WTC11 (cell line): ENCODE measurements at regions not wholly inside any gene's neighbourhood (a gene's known extent, or its start where the extent isn't known, plus 50 kb on each side); places are given as distances from the start of the nearest gene placed in this dataset.

Experiments
- ATF3 ChIP-seq: sonication (generic); formaldehyde crosslinking; conservative IDR thresholded peaks from 2 replicates; pipeline ENCODE4 v1.8.1; 2022; ENCODE audit warnings: mild to moderate bottlenecking, missing genetic modification reagents
- CDX4 ChIP-seq: fragments of 250-450 bp; sonication (Bioruptor Pico); IDR thresholded peaks from 2 replicates; pipeline ENCODE4 v1.9.0; 2021; ENCODE audit warnings: moderate library complexity, mild to moderate bottlenecking, inconsistent platforms, borderline replicate concordance
- CTCF ChIP-seq: fragments of 200-600 bp; IDR thresholded peaks from 2 replicates; pipeline ENCODE4 v1.8.0; 2022; ENCODE audit warnings: antibody characterized with exemption
- E2F1 ChIP-seq: sonication (generic); formaldehyde crosslinking; IDR thresholded peaks from 2 replicates; pipeline ENCODE4 v1.8.0; 2022; ENCODE audit warnings: mild to moderate bottlenecking, missing genetic modification reagents
- ELF4 ChIP-seq: sonication (generic); formaldehyde crosslinking; IDR thresholded peaks from 2 replicates; pipeline ENCODE4 v1.8.1; 2022; ENCODE audit warnings: low read depth, mild to moderate bottlenecking, moderate library complexity, missing genetic modification reagents
- FOXK1 ChIP-seq: sonication (generic); formaldehyde crosslinking; IDR thresholded peaks from 2 replicates; pipeline ENCODE4 v1.8.0; 2022; ENCODE audit warnings: mild to moderate bottlenecking, moderate library complexity, missing genetic modification reagents
- FOXP4 ChIP-seq: sonication (generic); formaldehyde crosslinking; IDR thresholded peaks from 2 replicates; pipeline ENCODE4 v1.8.0; 2022; ENCODE audit warnings: mild to moderate bottlenecking, missing genetic modification reagents
- JUN ChIP-seq: sonication (generic); formaldehyde crosslinking; IDR thresholded peaks from 2 replicates; pipeline ENCODE4 v1.8.0; 2023; ENCODE audit warnings: mild to moderate bottlenecking, missing genetic modification reagents
- KAT7 ChIP-seq: sonication (generic); formaldehyde crosslinking; IDR thresholded peaks from 2 replicates; pipeline ENCODE4 v1.8.1; 2023; ENCODE audit warnings: missing genetic modification reagents, mild to moderate bottlenecking, borderline replicate concordance
- MAX ChIP-seq: sonication (generic); formaldehyde crosslinking; IDR thresholded peaks from 2 replicates; pipeline ENCODE4 v1.8.0; 2022; ENCODE audit warnings: mild to moderate bottlenecking, missing genetic modification reagents
- USF1 ChIP-seq: sonication (generic); formaldehyde crosslinking; IDR thresholded peaks from 2 replicates; pipeline ENCODE4 v1.8.0; 2022; ENCODE audit warnings: mild to moderate bottlenecking, missing genetic modification reagents
- USF2 ChIP-seq: sonication (generic); formaldehyde crosslinking; IDR thresholded peaks from 2 replicates; pipeline ENCODE4 v1.8.1; 2023; ENCODE audit warnings: mild to moderate bottlenecking, missing genetic modification reagents, moderate library complexity

GRCh38 chrX:46328133-46328532, 217.1 kb downstream of the ZNF674 start:
- TF ChIP-seq CDX4 (CRISPR knock-in tag) (no peak), ATF3 (CRISPR knock-in tag) (no peak), CTCF (no peak), USF1 (CRISPR knock-in tag) (no peak), JUN (CRISPR knock-in tag) (no peak), FOXK1 (CRISPR knock-in tag) (no peak), ELF4 (CRISPR knock-in tag) (no peak), E2F1 (no peak), MAX (CRISPR knock-in tag) (no peak), KAT7 (CRISPR knock-in tag) (no peak), FOXP4 (no peak), USF2 (CRISPR knock-in tag) (no peak)
